22Rv1 (cell line): ENCODE measurements at regions not wholly inside any gene's neighbourhood (a gene's known extent, or its start where the extent isn't known, plus 50 kb on each side); places are given as distances from the start of the nearest gene placed in this dataset.

Experiments used
- H3K27ac ChIP-seq: fragments of 450-650 bp; 2 replicates; pipeline ENCODE4 v1.5.1; 2017
- ZFX ChIP-seq: fragments of 450-650 bp; IDR thresholded peaks from 2 replicates; pipeline ENCODE4 v1.6.1; 2017; ENCODE audit warnings: antibody characterized with exemption, borderline replicate concordance
- TF ChIP-seq, protein P1 (sequence below): fragments of 450-650 bp; IDR thresholded peaks from 2 replicates; pipeline ENCODE4 v1.5.1; 2017; ENCODE audit warnings: mild to moderate bottlenecking

DNA sequence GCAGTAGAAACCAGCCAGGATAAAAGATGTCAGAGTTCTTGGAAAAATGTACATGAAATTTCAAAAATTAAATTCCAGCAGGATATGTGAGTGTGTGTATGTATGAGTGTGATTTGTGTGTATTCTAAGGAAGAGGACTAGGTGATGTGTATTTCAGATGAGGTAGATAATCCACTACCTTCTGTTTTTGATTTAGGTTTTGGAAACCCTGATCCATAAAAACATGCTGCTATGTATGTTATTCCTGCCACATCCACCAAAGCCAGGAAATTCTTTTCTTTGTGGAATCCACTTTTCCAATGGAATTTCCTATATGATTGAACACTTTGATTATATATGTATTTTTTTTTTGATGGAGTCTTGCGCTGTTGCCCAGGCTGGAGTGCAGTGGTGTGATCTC, 276.9 kb downstream of the UQCRFS1 start:
- no peak for TF ChIP-seq ZFX
- TF ChIP-seq, protein P1, sequence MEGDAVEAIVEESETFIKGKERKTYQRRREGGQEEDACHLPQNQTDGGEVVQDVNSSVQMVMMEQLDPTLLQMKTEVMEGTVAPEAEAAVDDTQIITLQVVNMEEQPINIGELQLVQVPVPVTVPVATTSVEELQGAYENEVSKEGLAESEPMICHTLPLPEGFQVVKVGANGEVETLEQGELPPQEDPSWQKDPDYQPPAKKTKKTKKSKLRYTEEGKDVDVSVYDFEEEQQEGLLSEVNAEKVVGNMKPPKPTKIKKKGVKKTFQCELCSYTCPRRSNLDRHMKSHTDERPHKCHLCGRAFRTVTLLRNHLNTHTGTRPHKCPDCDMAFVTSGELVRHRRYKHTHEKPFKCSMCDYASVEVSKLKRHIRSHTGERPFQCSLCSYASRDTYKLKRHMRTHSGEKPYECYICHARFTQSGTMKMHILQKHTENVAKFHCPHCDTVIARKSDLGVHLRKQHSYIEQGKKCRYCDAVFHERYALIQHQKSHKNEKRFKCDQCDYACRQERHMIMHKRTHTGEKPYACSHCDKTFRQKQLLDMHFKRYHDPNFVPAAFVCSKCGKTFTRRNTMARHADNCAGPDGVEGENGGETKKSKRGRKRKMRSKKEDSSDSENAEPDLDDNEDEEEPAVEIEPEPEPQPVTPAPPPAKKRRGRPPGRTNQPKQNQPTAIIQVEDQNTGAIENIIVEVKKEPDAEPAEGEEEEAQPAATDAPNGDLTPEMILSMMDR = no peak
- no peak overlapping the region for H3K27ac ChIP-seq

- H3K27ac ChIP-seq = no peak overlapping the region
- TF ChIP-seq ZFX = no peak
- TF ChIP-seq, protein P1 = no peak
Observed at GRCh38 chr19:28934631-28935030, 278.3 kb downstream of the UQCRFS1 start.

- TF ChIP-seq, protein P1 = no peak
- TF ChIP-seq ZFX = no peak
- no peak overlapping the region for H3K27ac ChIP-seq
Observed at GRCh38 chr19:28933039-28933438, 279.9 kb downstream of the UQCRFS1 start.

DNA sequence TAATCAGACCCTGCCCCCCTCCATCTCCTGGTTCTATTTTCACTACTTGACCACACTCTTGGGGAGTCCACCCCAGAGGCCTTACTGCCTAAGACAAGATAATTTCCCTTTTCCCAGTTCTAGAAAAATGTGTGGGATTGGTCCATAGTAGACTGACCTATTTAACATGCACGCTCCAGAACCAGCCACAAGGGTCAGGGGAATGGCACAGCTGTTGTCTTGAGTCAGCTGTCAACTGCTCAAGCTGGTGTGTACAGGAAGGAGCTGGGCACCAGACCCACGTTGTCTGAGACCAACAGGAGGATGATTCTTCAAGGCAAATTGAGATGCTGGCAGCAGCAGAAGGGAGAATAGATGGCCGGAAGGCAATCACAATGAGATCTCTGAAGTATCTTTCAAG, 280.5 kb downstream of the UQCRFS1 start:
- H3K27ac ChIP-seq = no peak overlapping the region
- TF ChIP-seq, protein P1 = no peak
- TF ChIP-seq ZFX = no peak

GRCh38 chr19:28929006-28929405, 283.9 kb downstream of the UQCRFS1 start:
- no peak overlapping the region for H3K27ac ChIP-seq
- TF ChIP-seq ZFX = no peak
- TF ChIP-seq, protein P1 = no peak

DNA sequence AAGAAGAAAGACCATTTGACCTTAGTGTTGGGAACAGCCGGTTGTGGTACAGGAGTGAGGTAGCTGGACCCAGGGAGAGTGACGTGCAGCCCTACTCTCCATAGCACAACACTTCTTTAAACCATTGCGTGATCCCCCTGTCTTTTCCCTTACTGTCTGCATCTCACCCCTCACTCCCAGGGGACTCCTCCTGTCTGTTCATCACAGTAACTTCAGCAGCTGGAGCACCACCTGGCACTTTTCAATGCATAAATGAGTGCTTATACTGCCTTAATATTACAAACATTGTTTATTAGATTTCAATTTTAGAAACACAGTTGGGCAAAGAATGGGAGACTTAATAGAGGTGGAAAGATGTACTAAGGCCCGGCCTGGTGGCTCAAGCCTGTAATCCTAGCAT, 285.5 kb downstream of the UQCRFS1 start:
- no peak overlapping the region for H3K27ac ChIP-seq
- no peak for TF ChIP-seq ZFX
- TF ChIP-seq, protein P1 = no peak

- TF ChIP-seq, protein P1 = no peak
- TF ChIP-seq ZFX = no peak
- H3K27ac ChIP-seq = no peak overlapping the region
Observed at GRCh38 chr19:28920269-28921066, 292.5 kb downstream of the UQCRFS1 start.
